ENCODE measurements at regions not wholly inside any gene's neighbourhood (a gene's known extent, or its start where the extent isn't known, plus 50 kb on each side); places are given as distances from the start of the nearest gene placed in this dataset.

DNA sequence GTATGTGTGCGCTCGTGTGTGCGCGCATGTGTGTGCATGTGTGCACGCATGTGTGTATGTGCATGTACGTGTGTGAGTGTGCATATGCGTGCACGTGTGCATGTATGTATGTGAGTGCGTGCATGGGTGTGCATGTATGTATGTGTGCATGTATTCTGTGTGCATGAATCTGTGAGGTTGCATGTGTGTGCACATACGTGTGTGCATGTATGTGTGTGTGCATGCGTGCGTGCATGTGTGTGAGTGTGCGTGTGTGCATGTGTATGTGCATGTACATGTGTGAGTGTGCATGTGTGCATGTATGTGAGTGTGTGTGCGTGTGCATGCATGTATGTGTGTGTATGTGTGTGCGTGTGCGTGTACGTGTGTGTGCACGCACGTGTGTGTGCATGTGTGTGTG is 241.5 kb downstream of the SHOX start:
- TF ChIP-seq EZH2 (IDR thresholded peaks at IDR 0.05; ENCODE audit: borderline replicate concordance, insufficient read depth, low read depth, low read length, poor library complexity, severe bottlenecking) = no peak
- TF ChIP-seq, protein P1, sequence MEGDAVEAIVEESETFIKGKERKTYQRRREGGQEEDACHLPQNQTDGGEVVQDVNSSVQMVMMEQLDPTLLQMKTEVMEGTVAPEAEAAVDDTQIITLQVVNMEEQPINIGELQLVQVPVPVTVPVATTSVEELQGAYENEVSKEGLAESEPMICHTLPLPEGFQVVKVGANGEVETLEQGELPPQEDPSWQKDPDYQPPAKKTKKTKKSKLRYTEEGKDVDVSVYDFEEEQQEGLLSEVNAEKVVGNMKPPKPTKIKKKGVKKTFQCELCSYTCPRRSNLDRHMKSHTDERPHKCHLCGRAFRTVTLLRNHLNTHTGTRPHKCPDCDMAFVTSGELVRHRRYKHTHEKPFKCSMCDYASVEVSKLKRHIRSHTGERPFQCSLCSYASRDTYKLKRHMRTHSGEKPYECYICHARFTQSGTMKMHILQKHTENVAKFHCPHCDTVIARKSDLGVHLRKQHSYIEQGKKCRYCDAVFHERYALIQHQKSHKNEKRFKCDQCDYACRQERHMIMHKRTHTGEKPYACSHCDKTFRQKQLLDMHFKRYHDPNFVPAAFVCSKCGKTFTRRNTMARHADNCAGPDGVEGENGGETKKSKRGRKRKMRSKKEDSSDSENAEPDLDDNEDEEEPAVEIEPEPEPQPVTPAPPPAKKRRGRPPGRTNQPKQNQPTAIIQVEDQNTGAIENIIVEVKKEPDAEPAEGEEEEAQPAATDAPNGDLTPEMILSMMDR (IDR thresholded peaks at IDR 0.05) = no peak
